GM23338 (cell line): ENCODE measurements at regions not wholly inside any gene's neighbourhood (a gene's known extent, or its start where the extent isn't known, plus 50 kb on each side); places are given as distances from the start of the nearest gene placed in this dataset.

Source experiments
- ATAC-seq: fragments of 200-7000 bp; cut with Tn5 transposase; 3 replicates; pipeline ENCODE4 v1.9.1; 2020
- DNase-seq: peaks from one replicate; pipeline ENCODE4 v3.0.0-alpha.2; 2015; ENCODE audit warnings: low spot score
- H2AFZ ChIP-seq: fragments of 200-600 bp; sonication (generic); 2 replicates; pipeline ENCODE4 v1.8.0; 2016; ENCODE audit warnings: antibody characterized with exemption, mild to moderate bottlenecking, moderate library complexity
- H3F3A ChIP-seq: fragments of 200-600 bp; sonication (generic); replicated peaks from 2 replicates; pipeline ENCODE4 v1.8.0; 2017; ENCODE audit warnings: antibody characterized with exemption, mixed run types, low read depth
- H3K27ac ChIP-seq: fragments of 200-600 bp; sonication (generic); 2 replicates; pipeline ENCODE4 v1.6.1; 2016; ENCODE audit warnings: low read depth
- H3K27me3 ChIP-seq: fragments of 200-600 bp; sonication (generic); 2 replicates; pipeline ENCODE4 v1.8.0; 2016; ENCODE audit warnings: mild to moderate bottlenecking, mixed run types, moderate library complexity; ENCODE audit not compliant: insufficient read depth
- H3K36me3 ChIP-seq: fragments of 200-600 bp; sonication (generic); 2 replicates; pipeline ENCODE4 v1.8.0; 2016; ENCODE audit warnings: mild to moderate bottlenecking; ENCODE audit not compliant: insufficient read depth
- H3K4me1 ChIP-seq: fragments of 200-600 bp; sonication (generic); 2 replicates; pipeline ENCODE4 v1.8.0; 2016; ENCODE audit warnings: mild to moderate bottlenecking, moderate library complexity; ENCODE audit not compliant: insufficient read depth
- H3K4me2 ChIP-seq: fragments of 200-600 bp; sonication (generic); 2 replicates; pipeline ENCODE4 v1.7.1; 2017; ENCODE audit warnings: mixed run types
- H3K4me3 ChIP-seq: fragments of 200-600 bp; sonication (generic); 2 replicates; pipeline ENCODE4 v1.6.1; 2016; ENCODE audit warnings: mixed run types
- H3K79me2 ChIP-seq: fragments of 200-600 bp; sonication (generic); replicated peaks from 2 replicates; pipeline ENCODE4 v1.8.0; 2017; ENCODE audit warnings: mild to moderate bottlenecking; ENCODE audit not compliant: insufficient read depth
- H3K9me2 ChIP-seq: fragments of 200-600 bp; sonication (generic); 2 replicates; pipeline ENCODE4 v1.8.0; 2017; ENCODE audit not compliant: insufficient read depth
- H4K20me1 ChIP-seq: fragments of 200-600 bp; sonication (generic); replicated peaks from 2 replicates; pipeline ENCODE4 v1.8.0; 2017; ENCODE audit warnings: mild to moderate bottlenecking; ENCODE audit not compliant: insufficient read depth
- H3K27ac Mint-ChIP-seq: 2 replicates; pipeline ENCODE4 v1.8.0; 2020; ENCODE audit warnings: inconsistent platforms, mild to moderate bottlenecking, moderate library complexity, mixed read lengths
- H3K27me3 Mint-ChIP-seq: 3 replicates; pipeline ENCODE4 v1.8.0; 2022; ENCODE audit warnings: low read depth, mild to moderate bottlenecking, moderate library complexity, mixed read lengths, inconsistent platforms; ENCODE audit not compliant: insufficient read depth, poor library complexity
- H3K36me3 Mint-ChIP-seq: 3 replicates; pipeline ENCODE4 v1.8.0; 2021; ENCODE audit warnings: low read depth, mild to moderate bottlenecking, inconsistent platforms, moderate library complexity, mixed read lengths
- H3K4me1 Mint-ChIP-seq: 3 replicates; pipeline ENCODE4 v1.8.0; 2020; ENCODE audit warnings: mild to moderate bottlenecking, inconsistent platforms, mixed read lengths
- H3K4me3 Mint-ChIP-seq: 3 replicates; pipeline ENCODE4 v1.8.0; 2021; ENCODE audit warnings: moderate library complexity, mild to moderate bottlenecking, inconsistent platforms, mixed read lengths
- H3K9me3 Mint-ChIP-seq: 3 replicates; pipeline ENCODE4 v1.8.0; 2020; ENCODE audit warnings: moderate library complexity, mild to moderate bottlenecking, inconsistent platforms, mixed read lengths
- CREB1 ChIP-seq: fragments of 250-450 bp; sonication (Bioruptor Pico); IDR thresholded peaks from 2 replicates; pipeline ENCODE4 v1.5.0; 2020; ENCODE audit warnings: low read depth, mild to moderate bottlenecking, moderate library complexity
- EZH2 ChIP-seq: fragments of 200-600 bp; sonication (generic); IDR thresholded peaks from one replicate; pipeline ENCODE4 v1.8.0; 2017; ENCODE audit warnings: antibody characterized with exemption, mild to moderate bottlenecking, low read depth; ENCODE audit not compliant: unreplicated experiment
- EZH2phosphoT487 ChIP-seq: fragments of 200-600 bp; sonication (generic); IDR thresholded peaks from one replicate; pipeline ENCODE4 v1.8.1; 2018; ENCODE audit warnings: antibody characterized with exemption; ENCODE audit not compliant: unreplicated experiment
- JUNB ChIP-seq: IDR thresholded peaks from one replicate; pipeline ENCODE4 v1.6.1; 2016; ENCODE audit warnings: antibody characterized with exemption; ENCODE audit not compliant: unreplicated experiment
- NANOG ChIP-seq: IDR thresholded peaks from 2 replicates; pipeline ENCODE4 v1.6.1; 2016; ENCODE audit warnings: antibody characterized with exemption, borderline replicate concordance
- POLR2AphosphoS5 ChIP-seq: IDR thresholded peaks from 2 replicates; pipeline ENCODE4 v1.6.1; 2016; ENCODE audit warnings: antibody characterized with exemption, low read depth
- STAT1 ChIP-seq: IDR thresholded peaks from one replicate; pipeline ENCODE4 v1.6.1; 2016; ENCODE audit warnings: antibody characterized with exemption; ENCODE audit not compliant: unreplicated experiment
- ZNF114 ChIP-seq: fragments of 250-450 bp; sonication (Bioruptor Pico); IDR thresholded peaks from 2 replicates; pipeline ENCODE4 v1.5.0; 2020; ENCODE audit warnings: mild to moderate bottlenecking, moderate library complexity
- ZNF331 ChIP-seq: fragments of 250-450 bp; sonication (Bioruptor Pico); IDR thresholded peaks from 2 replicates; pipeline ENCODE4 v1.5.0; 2020; ENCODE audit warnings: low read depth, mild to moderate bottlenecking, moderate library complexity
- TF ChIP-seq, protein P1 (sequence below): fragments of 250-450 bp; sonication (Bioruptor Pico); IDR thresholded peaks from 2 replicates; pipeline ENCODE4 v1.5.0; 2020; ENCODE audit warnings: mild to moderate bottlenecking, moderate library complexity
- TF ChIP-seq, protein P2 (sequence below): IDR thresholded peaks from one replicate; pipeline ENCODE4 v1.6.1; 2018; ENCODE audit warnings: antibody characterized with exemption; ENCODE audit not compliant: unreplicated experiment
- TF ChIP-seq, protein P3 (sequence below): IDR thresholded peaks from 2 replicates; pipeline ENCODE4 v1.6.1; 2016; ENCODE audit warnings: antibody characterized with exemption
- TF ChIP-seq, protein P4 (sequence below), 2 experiments: fragments of 200-600 bp in 1 of 2; sonication (generic) in 1 of 2; conservative IDR thresholded peaks; 2 replicates each; pipeline versions ENCODE4 v1.5.1 to v1.6.1; 2016 to 2017; ENCODE audit warnings: antibody characterized with exemption in 2 of 2, low read depth in 2 of 2, mild to moderate bottlenecking in 2 of 2, moderate library complexity in 1 of 2

DNA sequence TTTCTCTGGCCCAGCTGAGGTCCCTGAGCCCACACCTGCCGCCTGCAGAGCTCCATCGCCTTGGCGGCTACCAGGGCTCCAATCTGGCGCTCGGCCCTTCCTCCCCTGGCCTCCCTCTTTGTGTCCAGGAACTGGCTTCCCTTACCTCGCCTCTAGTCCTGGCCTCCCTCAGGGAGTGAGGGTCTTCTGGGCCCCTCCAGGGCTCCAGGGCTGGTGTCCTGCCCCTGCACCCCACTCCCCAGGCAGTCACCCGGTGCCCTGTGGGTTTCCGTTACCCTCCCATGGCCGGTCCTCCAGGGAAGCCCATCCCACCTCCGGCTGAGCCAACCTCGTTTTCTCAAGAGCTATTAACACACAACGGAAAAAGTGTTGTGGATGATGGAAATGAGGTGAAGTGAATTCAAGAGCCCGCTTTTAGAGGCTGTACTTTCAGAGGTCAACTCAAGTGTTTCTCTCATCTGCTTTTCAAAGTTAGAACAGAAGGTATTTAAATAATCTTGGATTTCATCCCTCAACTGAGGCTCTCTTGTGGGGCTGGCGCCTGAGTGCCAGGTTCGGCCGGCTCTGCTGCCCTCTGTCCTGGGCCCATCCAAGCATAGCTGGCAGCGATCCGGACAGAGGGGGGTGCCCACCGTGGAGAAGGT, 131.9 kb downstream of the ASB1 start:
- peaks cover 8% of the 10 kb centered on the region; the same call in 2 of the 3 replicates for H3K4me1 Mint-ChIP-seq
- H3K27me3 Mint-ChIP-seq: no peaks in the 10 kb centered on the region
- H3K4me2 ChIP-seq: no peak overlapping the region
- H3K4me1 ChIP-seq: no peaks in the 10 kb centered on the region; the same call in 1 of the 2 replicates
- no peaks in the 10 kb centered on the region for H3K36me3 Mint-ChIP-seq
- DNase-seq (no peak), ATAC-seq (no peak)
- H3K36me3 ChIP-seq: no peaks in the 10 kb centered on the region
- H3K9me3 Mint-ChIP-seq: no peaks in the 10 kb centered on the region
- H3K4me3 Mint-ChIP-seq: no peak overlapping the region
- H3F3A ChIP-seq: no peaks in the 10 kb centered on the region
- H3K27ac Mint-ChIP-seq: no peak overlapping the region
- no peaks in the 10 kb centered on the region for H4K20me1 ChIP-seq
- TF ChIP-seq, protein P1, sequence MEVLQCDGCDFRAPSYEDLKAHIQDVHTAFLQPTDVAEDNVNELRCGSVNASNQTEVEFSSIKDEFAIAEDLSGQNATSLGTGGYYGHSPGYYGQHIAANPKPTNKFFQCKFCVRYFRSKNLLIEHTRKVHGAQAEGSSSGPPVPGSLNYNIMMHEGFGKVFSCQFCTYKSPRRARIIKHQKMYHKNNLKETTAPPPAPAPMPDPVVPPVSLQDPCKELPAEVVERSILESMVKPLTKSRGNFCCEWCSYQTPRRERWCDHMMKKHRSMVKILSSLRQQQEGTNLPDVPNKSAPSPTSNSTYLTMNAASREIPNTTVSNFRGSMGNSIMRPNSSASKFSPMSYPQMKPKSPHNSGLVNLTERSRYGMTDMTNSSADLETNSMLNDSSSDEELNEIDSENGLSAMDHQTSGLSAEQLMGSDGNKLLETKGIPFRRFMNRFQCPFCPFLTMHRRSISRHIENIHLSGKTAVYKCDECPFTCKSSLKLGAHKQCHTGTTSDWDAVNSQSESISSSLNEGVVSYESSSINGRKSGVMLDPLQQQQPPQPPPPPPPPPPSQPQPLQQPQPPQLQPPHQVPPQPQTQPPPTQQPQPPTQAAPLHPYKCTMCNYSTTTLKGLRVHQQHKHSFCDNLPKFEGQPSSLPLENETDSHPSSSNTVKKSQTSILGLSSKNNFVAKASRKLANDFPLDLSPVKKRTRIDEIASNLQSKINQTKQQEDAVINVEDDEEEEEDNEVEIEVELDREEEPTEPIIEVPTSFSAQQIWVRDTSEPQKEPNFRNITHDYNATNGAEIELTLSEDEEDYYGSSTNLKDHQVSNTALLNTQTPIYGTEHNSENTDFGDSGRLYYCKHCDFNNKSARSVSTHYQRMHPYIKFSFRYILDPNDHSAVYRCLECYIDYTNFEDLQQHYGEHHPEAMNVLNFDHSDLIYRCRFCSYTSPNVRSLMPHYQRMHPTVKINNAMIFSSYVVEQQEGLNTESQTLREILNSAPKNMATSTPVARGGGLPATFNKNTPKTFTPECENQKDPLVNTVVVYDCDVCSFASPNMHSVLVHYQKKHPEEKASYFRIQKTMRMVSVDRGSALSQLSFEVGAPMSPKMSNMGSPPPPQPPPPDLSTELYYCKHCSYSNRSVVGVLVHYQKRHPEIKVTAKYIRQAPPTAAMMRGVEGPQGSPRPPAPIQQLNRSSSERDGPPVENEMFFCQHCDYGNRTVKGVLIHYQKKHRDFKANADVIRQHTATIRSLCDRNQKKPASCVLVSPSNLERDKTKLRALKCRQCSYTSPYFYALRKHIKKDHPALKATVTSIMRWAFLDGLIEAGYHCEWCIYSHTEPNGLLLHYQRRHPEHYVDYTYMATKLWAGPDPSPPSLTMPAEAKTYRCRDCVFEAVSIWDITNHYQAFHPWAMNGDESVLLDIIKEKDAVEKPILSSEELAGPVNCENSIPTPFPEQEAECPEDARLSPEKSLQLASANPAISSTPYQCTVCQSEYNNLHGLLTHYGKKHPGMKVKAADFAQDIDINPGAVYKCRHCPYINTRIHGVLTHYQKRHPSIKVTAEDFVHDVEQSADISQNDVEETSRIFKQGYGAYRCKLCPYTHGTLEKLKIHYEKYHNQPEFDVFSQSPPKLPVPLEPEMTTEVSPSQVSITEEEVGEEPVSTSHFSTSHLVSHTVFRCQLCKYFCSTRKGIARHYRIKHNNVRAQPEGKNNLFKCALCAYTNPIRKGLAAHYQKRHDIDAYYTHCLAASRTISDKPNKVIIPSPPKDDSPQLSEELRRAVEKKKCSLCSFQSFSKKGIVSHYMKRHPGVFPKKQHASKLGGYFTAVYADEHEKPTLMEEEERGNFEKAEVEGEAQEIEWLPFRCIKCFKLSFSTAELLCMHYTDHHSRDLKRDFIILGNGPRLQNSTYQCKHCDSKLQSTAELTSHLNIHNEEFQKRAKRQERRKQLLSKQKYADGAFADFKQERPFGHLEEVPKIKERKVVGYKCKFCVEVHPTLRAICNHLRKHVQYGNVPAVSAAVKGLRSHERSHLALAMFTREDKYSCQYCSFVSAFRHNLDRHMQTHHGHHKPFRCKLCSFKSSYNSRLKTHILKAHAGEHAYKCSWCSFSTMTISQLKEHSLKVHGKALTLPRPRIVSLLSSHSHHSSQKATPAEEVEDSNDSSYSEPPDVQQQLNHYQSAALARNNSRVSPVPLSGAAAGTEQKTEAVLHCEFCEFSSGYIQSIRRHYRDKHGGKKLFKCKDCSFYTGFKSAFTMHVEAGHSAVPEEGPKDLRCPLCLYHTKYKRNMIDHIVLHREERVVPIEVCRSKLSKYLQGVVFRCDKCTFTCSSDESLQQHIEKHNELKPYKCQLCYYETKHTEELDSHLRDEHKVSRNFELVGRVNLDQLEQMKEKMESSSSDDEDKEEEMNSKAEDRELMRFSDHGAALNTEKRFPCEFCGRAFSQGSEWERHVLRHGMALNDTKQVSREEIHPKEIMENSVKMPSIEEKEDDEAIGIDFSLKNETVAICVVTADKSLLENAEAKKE (CRISPR knock-in tag): no peak
- TF ChIP-seq ZNF114 (no peak), CREB1 (CRISPR knock-in tag) (no peak), STAT1 (no peak), EZH2 (no peak), JUNB (no peak), NANOG (no peak), POLR2AphosphoS5 (no peak), ZNF331 (CRISPR knock-in tag) (no peak), EZH2phosphoT487 (no peak)
- TF ChIP-seq, protein P2, sequence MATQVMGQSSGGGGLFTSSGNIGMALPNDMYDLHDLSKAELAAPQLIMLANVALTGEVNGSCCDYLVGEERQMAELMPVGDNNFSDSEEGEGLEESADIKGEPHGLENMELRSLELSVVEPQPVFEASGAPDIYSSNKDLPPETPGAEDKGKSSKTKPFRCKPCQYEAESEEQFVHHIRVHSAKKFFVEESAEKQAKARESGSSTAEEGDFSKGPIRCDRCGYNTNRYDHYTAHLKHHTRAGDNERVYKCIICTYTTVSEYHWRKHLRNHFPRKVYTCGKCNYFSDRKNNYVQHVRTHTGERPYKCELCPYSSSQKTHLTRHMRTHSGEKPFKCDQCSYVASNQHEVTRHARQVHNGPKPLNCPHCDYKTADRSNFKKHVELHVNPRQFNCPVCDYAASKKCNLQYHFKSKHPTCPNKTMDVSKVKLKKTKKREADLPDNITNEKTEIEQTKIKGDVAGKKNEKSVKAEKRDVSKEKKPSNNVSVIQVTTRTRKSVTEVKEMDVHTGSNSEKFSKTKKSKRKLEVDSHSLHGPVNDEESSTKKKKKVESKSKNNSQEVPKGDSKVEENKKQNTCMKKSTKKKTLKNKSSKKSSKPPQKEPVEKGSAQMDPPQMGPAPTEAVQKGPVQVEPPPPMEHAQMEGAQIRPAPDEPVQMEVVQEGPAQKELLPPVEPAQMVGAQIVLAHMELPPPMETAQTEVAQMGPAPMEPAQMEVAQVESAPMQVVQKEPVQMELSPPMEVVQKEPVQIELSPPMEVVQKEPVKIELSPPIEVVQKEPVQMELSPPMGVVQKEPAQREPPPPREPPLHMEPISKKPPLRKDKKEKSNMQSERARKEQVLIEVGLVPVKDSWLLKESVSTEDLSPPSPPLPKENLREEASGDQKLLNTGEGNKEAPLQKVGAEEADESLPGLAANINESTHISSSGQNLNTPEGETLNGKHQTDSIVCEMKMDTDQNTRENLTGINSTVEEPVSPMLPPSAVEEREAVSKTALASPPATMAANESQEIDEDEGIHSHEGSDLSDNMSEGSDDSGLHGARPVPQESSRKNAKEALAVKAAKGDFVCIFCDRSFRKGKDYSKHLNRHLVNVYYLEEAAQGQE: no peak
- TF ChIP-seq, protein P3, sequence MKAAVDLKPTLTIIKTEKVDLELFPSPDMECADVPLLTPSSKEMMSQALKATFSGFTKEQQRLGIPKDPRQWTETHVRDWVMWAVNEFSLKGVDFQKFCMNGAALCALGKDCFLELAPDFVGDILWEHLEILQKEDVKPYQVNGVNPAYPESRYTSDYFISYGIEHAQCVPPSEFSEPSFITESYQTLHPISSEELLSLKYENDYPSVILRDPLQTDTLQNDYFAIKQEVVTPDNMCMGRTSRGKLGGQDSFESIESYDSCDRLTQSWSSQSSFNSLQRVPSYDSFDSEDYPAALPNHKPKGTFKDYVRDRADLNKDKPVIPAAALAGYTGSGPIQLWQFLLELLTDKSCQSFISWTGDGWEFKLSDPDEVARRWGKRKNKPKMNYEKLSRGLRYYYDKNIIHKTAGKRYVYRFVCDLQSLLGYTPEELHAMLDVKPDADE: no peak
- TF ChIP-seq, protein P4, sequence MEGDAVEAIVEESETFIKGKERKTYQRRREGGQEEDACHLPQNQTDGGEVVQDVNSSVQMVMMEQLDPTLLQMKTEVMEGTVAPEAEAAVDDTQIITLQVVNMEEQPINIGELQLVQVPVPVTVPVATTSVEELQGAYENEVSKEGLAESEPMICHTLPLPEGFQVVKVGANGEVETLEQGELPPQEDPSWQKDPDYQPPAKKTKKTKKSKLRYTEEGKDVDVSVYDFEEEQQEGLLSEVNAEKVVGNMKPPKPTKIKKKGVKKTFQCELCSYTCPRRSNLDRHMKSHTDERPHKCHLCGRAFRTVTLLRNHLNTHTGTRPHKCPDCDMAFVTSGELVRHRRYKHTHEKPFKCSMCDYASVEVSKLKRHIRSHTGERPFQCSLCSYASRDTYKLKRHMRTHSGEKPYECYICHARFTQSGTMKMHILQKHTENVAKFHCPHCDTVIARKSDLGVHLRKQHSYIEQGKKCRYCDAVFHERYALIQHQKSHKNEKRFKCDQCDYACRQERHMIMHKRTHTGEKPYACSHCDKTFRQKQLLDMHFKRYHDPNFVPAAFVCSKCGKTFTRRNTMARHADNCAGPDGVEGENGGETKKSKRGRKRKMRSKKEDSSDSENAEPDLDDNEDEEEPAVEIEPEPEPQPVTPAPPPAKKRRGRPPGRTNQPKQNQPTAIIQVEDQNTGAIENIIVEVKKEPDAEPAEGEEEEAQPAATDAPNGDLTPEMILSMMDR (conservative IDR thresholded peaks at IDR 0.05; ENCODE audit: low read depth in 2 of 2): no peak
- H3K27ac ChIP-seq: no peak overlapping the region
- no peak overlapping the region for H3K4me3 ChIP-seq
- H3K79me2 ChIP-seq: no peaks in the 10 kb centered on the region
- no peaks in the 10 kb centered on the region for H3K27me3 ChIP-seq
- H2AFZ ChIP-seq: no peak overlapping the region
- H3K9me2 ChIP-seq: no peaks in the 10 kb centered on the region
